SK-N-SH treated with all-trans-retinoic acid at 6 μM for 48 hours (cell line): ENCODE measurements at regions not wholly inside any gene's neighbourhood (a gene's known extent, or its start where the extent isn't known, plus 50 kb on each side); places are given as distances from the start of the nearest gene placed in this dataset.

Experiments
- ATAC-seq: fragments of 200-7000 bp; cut with Tn5 transposase; 3 replicates; pipeline ENCODE4 v1.9.1; 2020; ENCODE audit warnings: mild to moderate bottlenecking, moderate library complexity
- ARNTL ChIP-seq: fragments of 450-650 bp; formaldehyde crosslinking; IDR thresholded peaks from 2 replicates; pipeline ENCODE4 v1.5.0; 2020; ENCODE audit warnings: low read depth, mild to moderate bottlenecking, moderate library complexity, borderline replicate concordance
- BACH2 ChIP-seq: fragments of 250-450 bp; sonication (Bioruptor Pico); IDR thresholded peaks from 2 replicates; pipeline ENCODE4 v1.9.0; 2021; ENCODE audit warnings: mild to moderate bottlenecking, borderline replicate concordance
- CSDC2 ChIP-seq: fragments of 250-450 bp; sonication (Bioruptor Pico); IDR thresholded peaks from 2 replicates; pipeline ENCODE4 v1.5.0; 2020; ENCODE audit warnings: mild to moderate bottlenecking, moderate library complexity
- CSRNP3 ChIP-seq: fragments of 250-450 bp; sonication (Bioruptor Pico); IDR thresholded peaks from 2 replicates; pipeline ENCODE4 v1.5.1; 2021; ENCODE audit warnings: mild to moderate bottlenecking, moderate library complexity
- ESRRG ChIP-seq: fragments of 250-450 bp; sonication (Bioruptor Pico); IDR thresholded peaks from 2 replicates; pipeline ENCODE4 v1.6.1; 2021; ENCODE audit warnings: mild to moderate bottlenecking
- OSR1 ChIP-seq: fragments of 250-450 bp; sonication (Bioruptor Pico); IDR thresholded peaks from 2 replicates; pipeline ENCODE4 v1.8.0; 2022; ENCODE audit warnings: moderate library complexity, mild to moderate bottlenecking, inconsistent platforms
- PATZ1 ChIP-seq: fragments of 250-450 bp; sonication (Bioruptor Pico); IDR thresholded peaks from 2 replicates; pipeline ENCODE4 v1.8.0; 2020; ENCODE audit warnings: mild to moderate bottlenecking, moderate library complexity, borderline replicate concordance
- PPARA ChIP-seq: fragments of 250-450 bp; sonication (Bioruptor Pico); IDR thresholded peaks from 2 replicates; pipeline ENCODE4 v1.5.0; 2020; ENCODE audit warnings: mild to moderate bottlenecking, borderline replicate concordance
- RARB ChIP-seq: fragments of 250-450 bp; sonication (Bioruptor Pico); IDR thresholded peaks from 2 replicates; pipeline ENCODE4 v1.8.0; 2021; ENCODE audit warnings: mild to moderate bottlenecking, moderate library complexity
- SNAI2 ChIP-seq: fragments of 250-450 bp; sonication (Bioruptor Pico); IDR thresholded peaks from 2 replicates; pipeline ENCODE4 v1.5.0; 2020; ENCODE audit warnings: mild to moderate bottlenecking, moderate library complexity
- TCF4 ChIP-seq: fragments of 250-450 bp; sonication (Bioruptor Pico); IDR thresholded peaks from 2 replicates; pipeline ENCODE4 v1.8.0; 2021; ENCODE audit warnings: mild to moderate bottlenecking, moderate library complexity, borderline replicate concordance
- TOX ChIP-seq: fragments of 250-450 bp; sonication (Bioruptor Pico); IDR thresholded peaks from 2 replicates; pipeline ENCODE4 v1.8.0; 2021; ENCODE audit warnings: mild to moderate bottlenecking, moderate library complexity, borderline replicate concordance
- TSHZ2 ChIP-seq: fragments of 250-450 bp; sonication (Bioruptor Pico); IDR thresholded peaks from 2 replicates; pipeline ENCODE4 v1.5.0; 2020; ENCODE audit warnings: mild to moderate bottlenecking, moderate library complexity
- ZC3H10 ChIP-seq: fragments of 250-450 bp; sonication (Bioruptor Pico); IDR thresholded peaks from 2 replicates; pipeline ENCODE4 v1.5.1; 2021; ENCODE audit warnings: mild to moderate bottlenecking, moderate library complexity
- ZFP3 ChIP-seq: fragments of 250-450 bp; sonication (Bioruptor Pico); IDR thresholded peaks from 2 replicates; pipeline ENCODE4 v1.5.0; 2020; ENCODE audit warnings: mild to moderate bottlenecking, moderate library complexity
- ZNF565 ChIP-seq: fragments of 450-650 bp; formaldehyde crosslinking; conservative IDR thresholded peaks from 2 replicates; pipeline ENCODE4 v1.5.0; 2020; ENCODE audit warnings: low read depth, mild to moderate bottlenecking, moderate library complexity
- ZNF70 ChIP-seq: fragments of 450-650 bp; formaldehyde crosslinking; IDR thresholded peaks from 2 replicates; pipeline ENCODE4 v1.5.0; 2020; ENCODE audit warnings: mild to moderate bottlenecking, moderate library complexity
- ZNF8 ChIP-seq: fragments of 450-650 bp; formaldehyde crosslinking; IDR thresholded peaks from 2 replicates; pipeline ENCODE4 v1.5.0; 2020; ENCODE audit warnings: mild to moderate bottlenecking, moderate library complexity
- TF ChIP-seq, protein P1 (sequence below): fragments of 250-450 bp; sonication (Bioruptor Pico); IDR thresholded peaks from 2 replicates; pipeline ENCODE4 v1.5.1; 2020; ENCODE audit warnings: low read depth, mild to moderate bottlenecking, moderate library complexity
- TF ChIP-seq, protein P2 (sequence below): fragments of 250-450 bp; sonication (Bioruptor Pico); IDR thresholded peaks from 2 replicates; pipeline ENCODE4 v1.8.0; 2021; ENCODE audit warnings: low read depth, mild to moderate bottlenecking, moderate library complexity, borderline replicate concordance

DNA sequence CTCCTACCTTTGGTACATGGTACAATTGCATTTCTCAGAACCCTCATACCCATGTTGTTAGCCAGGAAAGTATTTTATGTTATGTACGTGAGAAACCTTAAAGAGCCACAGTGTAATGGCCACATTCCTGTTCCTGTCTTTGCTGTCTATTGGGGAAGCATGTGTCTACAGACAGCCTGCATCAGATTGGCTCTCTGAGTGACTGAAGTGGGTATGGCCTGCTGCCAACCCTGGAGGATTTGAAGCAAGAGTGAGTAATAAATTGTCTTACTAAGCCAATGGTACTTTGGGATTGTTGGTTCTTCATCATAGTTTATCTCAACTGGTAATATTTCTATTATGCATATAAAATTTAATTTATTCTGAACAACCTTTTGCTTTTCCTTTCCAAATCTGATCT lies 574.1 kb downstream of the LMO7 start:
- ATAC-seq = no peak
- TF ChIP-seq, protein P1, sequence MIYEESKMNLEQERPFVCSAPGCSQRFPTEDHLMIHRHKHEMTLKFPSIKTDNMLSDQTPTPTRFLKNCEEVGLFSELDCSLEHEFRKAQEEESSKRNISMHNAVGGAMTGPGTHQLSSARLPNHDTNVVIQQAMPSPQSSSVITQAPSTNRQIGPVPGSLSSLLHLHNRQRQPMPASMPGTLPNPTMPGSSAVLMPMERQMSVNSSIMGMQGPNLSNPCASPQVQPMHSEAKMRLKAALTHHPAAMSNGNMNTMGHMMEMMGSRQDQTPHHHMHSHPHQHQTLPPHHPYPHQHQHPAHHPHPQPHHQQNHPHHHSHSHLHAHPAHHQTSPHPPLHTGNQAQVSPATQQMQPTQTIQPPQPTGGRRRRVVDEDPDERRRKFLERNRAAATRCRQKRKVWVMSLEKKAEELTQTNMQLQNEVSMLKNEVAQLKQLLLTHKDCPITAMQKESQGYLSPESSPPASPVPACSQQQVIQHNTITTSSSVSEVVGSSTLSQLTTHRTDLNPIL (CRISPR knock-in tag) = no peak
- TF ChIP-seq CSRNP3 (no peak), TOX (no peak), OSR1 (CRISPR knock-in tag) (no peak), PATZ1 (CRISPR knock-in tag) (no peak), TCF4 (no peak), CSDC2 (CRISPR knock-in tag) (no peak), ZC3H10 (CRISPR knock-in tag) (no peak), TSHZ2 (CRISPR knock-in tag) (no peak), RARB (no peak), ZNF70 (no peak), ZFP3 (no peak), ARNTL (CRISPR knock-in tag) (no peak), PPARA (no peak), BACH2 (CRISPR knock-in tag) (no peak), ZNF8 (CRISPR knock-in tag) (no peak), ZNF565 (CRISPR knock-in tag) (no peak)
- TF ChIP-seq, protein P2, sequence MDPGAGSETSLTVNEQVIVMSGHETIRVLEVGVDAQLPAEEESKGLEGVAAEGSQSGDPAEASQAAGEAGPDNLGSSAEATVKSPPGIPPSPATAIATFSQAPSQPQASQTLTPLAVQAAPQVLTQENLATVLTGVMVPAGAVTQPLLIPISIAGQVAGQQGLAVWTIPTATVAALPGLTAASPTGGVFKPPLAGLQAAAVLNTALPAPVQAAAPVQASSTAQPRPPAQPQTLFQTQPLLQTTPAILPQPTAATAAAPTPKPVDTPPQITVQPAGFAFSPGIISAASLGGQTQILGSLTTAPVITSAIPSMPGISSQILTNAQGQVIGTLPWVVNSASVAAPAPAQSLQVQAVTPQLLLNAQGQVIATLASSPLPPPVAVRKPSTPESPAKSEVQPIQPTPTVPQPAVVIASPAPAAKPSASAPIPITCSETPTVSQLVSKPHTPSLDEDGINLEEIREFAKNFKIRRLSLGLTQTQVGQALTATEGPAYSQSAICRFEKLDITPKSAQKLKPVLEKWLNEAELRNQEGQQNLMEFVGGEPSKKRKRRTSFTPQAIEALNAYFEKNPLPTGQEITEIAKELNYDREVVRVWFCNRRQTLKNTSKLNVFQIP = no peak

DNA sequence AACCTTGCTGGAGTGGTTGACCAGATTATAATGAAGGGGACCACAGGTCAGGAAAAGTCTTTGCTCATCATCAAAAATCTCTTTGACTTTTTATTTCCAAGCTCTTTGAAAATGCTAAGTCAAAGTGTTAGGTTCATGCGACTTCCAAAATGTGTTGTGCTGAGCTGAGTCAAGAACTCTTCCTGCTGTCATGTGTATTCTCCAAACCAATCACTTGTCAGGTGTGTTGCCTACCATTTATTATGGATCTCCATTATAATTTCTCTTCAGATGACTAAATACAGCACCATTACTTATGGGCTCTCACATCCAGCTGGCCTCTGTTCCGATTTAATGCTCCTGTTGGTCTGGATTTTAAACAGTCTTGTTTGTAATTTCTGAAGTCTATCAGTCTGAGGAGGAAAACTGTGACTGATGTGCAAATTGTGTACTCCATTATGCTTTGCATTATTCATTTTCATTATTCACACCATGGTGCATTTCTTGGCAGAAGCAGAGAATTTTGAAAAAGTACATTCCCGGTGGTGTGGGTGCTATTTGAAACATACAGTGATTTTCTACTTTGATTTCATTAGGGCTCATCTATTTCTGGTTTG lies 562.5 kb downstream of the LMO7 start:
- no peak for ATAC-seq
- TF ChIP-seq SNAI2 (CRISPR knock-in tag) (no peak), TSHZ2 (CRISPR knock-in tag) (no peak), ZFP3 (no peak), PATZ1 (CRISPR knock-in tag) (no peak), ZNF565 (CRISPR knock-in tag) (no peak), ESRRG (CRISPR knock-in tag) (no peak), OSR1 (CRISPR knock-in tag) (no peak)
